NCI-H2171 treated with DMSO at 0.1 percent for 48 hours (cell line): ENCODE measurements at regions not wholly inside any gene's neighbourhood (a gene's known extent, or its start where the extent isn't known, plus 50 kb on each side); places are given as distances from the start of the nearest gene placed in this dataset.

Source experiments
- DNase-seq: peaks from one replicate; lab custom pipeline; 2025; lab: John Stamatoyannopoulos, UW

DNA sequence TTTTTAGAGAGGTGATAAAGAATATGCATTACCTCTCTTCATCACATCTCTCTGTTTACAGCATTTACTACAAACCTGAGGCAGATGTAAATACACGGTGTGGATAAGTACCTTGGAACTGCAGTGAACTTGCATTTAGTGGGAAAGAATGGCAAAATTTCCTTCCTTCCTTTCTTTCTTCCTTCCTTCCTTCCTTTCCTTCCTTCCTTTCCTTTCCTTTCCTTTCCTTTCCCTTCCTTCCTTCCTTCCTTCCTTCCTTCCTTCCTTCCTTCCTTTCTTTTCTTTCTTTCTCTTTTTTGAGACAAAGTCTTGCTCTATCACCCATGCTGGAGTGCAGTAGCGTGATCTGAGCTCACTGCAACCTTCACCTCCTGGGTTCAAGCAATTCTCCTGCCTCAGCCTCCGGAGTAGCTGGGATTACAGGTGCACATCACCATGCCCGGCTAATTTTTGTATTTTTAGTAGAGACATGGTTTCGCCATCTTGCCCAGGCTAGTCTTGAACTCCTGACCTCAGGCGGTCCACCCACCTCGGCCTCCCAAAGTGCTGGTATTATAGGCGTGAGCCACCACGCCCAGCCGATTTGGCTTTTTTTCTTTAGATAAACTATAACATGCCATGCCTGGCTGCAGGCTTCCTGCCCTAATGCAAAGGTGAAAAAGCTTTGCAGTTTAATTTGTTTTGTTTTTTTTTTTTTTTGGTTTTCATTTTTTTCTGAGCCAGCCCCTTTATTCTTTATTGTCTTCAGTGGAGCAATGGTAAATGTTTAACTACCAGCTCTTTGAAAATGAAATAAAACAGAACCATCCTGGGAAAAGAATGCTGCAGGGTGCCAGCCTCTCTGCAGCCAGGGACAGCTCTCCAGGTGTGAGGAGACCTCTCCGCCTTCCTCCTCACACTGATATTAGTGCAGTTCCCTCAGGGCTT, 64.2 kb upstream of the NEDD9 start:
- no peak for DNase-seq

DNA sequence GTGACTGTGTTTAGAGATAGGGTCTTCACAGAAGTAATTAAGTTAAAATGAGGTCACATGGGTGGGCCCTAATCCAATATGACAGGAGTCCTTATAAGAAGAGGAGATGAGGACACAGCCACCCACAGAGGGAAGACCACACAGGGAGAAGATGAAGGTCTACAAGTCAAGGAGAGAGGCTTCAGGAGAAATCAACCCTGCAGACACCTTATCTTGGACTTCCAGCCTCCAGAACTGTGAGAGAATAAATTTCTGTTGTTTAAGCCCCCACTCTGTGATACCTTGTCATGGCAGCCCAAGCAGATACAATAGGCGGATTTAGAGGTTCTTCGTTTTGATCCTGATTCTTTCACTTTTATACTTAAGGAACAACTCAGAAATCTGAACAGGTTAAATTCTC, 63.5 kb upstream of the NEDD9 start:
- DNase-seq = no peak

DNA sequence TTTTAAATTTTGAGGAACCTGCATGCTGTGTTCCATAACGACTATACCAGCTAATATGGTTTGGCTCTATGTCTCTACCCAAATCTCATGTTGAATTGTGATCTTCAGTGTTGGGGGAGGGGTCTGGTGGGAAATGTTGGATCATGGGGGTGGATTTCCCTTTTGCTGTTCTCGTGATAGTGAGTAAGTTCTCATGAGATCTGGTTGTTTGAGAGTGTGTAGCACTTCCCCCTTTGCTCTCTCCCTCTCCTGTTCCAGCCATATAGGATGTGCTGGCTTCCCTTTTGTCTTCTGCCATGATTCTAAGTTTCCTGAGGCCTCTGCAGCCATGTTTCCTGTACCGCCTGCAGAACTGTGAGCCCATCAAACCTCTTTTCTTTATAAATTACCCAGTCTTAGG, 61.8 kb upstream of the NEDD9 start:
- no peak for DNase-seq

DNA sequence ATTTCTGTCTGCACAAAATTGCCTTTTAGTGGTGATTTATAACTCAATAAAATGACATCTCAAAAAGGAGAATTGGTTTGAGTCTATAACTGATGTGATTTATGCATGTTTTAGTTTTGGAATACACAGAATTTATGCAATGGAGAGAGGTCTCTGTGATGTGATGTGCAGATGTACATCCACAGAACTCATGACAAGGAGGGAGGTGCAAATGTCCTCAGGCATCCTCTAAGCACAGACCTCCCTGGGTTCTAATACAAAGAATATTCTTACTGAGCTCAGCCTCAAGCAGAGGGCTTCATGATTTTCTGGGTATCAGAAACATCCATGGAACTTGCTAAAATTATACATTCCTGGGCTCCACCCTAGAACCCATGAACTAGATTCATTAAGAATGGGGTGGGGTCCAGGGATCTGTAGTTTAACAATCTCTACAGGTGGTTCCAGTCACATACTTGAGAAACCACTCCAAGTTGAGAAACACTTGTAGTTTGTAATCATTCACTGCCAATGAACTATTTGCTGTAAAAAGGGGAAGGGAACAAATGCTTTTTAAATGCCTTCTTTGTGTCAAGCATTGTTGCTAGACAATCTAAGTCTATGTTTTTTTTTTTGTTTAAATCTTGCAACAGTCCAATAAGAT, 60.2 kb upstream of the NEDD9 start:
- DNase-seq = no peak

DNA sequence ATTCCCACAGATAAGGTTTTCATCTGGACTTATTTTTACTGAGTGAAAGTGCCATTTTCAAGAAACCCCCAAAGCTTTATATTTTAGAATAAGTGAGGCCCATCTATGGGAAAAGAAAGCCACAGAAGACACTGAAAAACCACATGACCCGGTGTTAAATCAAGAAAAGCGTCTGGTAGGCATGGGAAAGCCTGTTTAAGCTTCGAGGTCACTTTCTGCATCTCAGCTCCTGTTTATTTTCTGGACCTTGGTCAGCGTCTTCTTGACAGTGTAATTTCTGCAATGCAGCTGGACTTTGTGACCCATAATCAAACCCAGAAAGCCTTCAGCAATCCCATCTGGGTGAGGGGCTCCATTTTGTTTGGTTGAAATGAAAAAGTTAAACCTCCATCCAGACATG, 59.6 kb upstream of the NEDD9 start:
- no peak for DNase-seq

DNA sequence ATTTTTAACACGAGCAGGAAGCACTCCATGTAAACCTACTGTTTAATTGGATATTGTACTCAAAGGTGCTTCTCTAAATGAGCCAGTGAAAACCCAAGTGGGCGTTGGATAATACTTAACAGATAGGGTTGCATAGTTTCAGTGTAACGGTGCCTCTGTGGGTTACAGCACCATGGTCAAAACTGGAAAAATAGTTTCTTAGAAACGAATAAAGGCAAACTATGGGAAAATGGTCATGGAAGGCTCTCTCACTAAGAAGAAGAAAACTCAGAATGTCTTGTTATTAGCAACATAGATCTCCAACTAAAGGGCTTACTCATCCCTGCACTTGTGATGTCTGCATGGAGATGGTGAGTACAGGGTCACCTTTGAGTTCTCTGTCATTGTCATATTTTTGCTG, 59.1 kb upstream of the NEDD9 start:
- DNase-seq = no peak

DNA sequence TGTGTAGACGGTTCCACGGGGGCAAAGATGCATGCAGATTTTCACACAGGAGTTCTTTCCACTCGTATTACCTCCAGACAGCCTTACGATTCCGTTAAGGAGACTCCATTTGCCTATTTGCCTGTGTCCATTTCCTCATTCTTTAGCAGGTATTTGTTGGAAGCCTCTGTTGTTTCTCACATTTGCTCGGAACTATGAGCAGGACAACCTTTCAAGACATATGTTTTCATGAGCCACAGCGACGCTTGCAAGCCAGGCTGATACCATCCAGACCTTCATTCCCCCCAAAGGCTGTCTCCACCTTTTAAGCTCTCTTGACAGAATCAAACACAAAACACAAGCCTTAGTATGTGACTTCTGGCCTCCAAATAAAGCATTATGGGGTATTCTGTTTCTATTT, 57.6 kb upstream of the NEDD9 start:
- no peak for DNase-seq

DNA sequence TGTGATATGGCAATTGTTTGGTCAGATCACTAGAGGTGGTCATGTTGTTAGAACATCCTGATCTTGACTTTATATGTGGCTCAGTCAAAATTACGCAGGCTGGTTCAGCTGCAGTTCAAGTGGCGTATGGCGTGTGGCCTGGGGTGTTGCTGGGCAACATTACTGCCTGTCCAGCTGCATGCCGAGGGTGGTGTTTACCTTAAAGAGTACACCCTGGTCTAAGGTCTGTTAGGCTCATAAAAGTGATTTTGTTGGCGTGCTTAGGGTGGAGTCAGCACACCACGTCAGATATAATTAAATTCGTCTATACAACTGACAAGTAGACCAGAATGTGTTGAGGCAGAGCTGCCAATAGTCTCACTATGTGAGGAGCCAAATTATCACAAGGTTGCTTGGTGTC, 55.6 kb upstream of the NEDD9 start:
- no peak for DNase-seq

DNA sequence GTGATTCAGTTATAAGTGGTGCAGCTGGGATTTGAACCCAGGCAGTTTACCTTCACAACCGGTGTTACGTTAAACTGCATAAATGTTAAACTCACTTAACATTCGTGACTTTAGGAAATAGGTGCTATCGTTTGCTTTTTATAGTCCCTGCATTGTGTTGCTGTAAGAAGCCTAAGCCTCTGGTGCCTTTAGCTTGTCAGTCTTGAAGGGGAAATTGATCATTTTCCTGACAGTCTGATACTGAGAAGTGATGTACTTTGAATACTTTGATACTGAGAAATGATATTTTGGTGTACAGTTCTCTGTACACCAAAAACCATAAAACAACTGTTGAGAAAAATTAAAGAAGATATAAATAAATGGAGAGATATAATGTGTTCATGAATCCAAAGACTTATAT, 52.5 kb upstream of the NEDD9 start:
- no peak for DNase-seq

DNA sequence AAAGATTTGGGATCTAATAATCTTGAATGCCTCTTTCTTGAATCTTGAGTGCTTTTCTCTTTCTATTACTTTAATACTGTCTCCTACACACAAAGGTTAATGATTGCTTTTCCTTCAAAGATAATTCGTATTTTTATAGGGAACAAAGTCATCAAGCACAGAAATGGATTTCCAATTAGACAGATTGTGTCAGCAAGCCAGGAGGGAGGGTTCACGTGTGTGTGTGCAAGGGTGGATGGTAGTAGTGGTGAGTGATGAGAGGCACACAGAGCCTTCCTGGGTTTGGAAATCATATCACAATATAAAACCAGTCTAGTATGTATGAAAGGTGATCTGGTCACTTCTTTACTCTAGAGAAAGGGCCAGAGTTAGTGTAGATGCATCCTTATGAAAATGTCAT, 51.2 kb upstream of the NEDD9 start:
- no peak for DNase-seq

DNA sequence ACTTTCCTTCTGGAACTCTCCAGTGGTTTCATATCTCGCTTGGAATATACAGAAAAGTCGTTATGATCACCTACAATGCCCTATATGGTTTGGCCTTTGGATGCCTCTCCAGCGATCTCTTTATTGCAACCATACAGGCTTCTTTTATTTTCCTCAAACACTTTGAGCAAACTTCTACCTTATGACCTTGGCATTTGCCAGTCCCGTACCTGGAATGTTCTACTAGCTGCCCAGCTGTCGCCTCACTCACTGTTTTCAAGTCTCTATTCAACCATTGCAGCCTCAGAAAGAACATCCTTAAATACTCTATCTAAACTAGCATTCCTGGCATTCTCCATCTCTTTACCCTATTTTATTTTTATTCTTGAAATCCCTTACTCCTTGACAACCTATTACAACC, 50.4 kb upstream of the NEDD9 start:
- DNase-seq = no peak
